ENCODE measurements at regions not wholly inside any gene's neighbourhood (a gene's known extent, or its start where the extent isn't known, plus 50 kb on each side); places are given as distances from the start of the nearest gene placed in this dataset.

DNA sequence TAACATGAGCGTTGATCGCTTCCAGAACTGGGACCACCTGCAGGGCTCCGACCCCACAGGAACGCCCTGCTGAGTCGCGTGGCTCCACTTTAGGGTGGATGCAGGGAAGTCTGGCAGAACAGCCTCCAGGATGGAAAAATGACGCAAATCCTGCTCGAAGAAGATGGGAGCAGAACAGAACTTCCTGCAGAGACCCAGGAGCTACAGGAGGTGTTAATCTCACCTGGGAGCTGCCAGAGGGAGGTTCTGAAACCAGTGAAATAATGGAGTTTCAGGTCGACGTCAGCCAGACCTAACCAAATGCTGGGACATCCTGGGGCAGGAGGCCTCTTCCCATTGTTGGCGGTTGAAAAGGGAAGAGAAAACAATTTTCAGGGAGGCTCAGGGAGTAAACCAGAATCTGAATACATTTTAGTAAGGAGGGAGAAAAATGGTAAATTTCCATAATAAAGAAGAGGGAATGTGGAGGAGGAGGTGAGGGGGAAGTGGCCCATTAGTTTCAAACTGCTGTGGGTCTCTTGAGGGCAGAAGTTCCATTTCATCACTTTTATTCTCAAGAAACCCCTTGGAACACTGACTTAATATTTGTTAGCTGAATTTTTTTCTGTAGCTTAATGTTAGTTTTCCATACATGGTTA lies 558.4 kb upstream of the CDH4 start:
- CTCF ChIA-PET = no interaction called here
- H3K27ac ChIP-seq (ENCODE audit: low read length) = no peak overlapping the region

DNA sequence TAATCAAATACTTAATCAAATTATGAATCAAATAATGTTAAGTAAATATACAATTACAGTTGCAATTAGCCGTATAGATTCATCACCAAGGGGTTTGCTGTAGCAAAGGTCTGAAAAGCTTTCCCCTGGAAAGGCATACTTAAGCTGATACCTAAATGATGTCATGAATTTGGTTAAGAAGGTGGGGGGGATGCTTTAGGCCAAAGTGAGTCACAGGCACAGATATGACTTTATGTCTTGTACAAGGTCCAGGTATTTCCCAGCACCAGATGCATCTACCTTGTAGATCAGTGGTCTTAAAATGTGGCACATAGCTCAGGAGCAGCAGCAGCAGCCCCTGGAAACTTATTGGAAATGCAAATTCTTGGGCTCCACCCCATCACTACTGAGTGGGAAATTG lies 557.3 kb upstream of the CDH4 start:
- Histone ChIP-seq H3K4me3 (ENCODE audit: low read depth in 2 of 2, low read length in 2 of 2) (no peak overlapping the region), H3K4me1 (ENCODE audit: control insufficient read depth, insufficient read depth, low read length) (no peaks in the 10 kb centered on the region), H3K36me3 (ENCODE audit: control insufficient read depth, insufficient read depth, low read length) (no peaks in the 10 kb centered on the region), H3K27ac (ENCODE audit: low read length) (no peak overlapping the region), H3K27me3 (ENCODE audit: control insufficient read depth, insufficient read depth, low read length) (no peaks in the 10 kb centered on the region), H3K9me3 (ENCODE audit: control insufficient read depth, insufficient read depth, low read depth, low read length) (no peaks in the 10 kb centered on the region)
- ChIA-PET POLR2A (no interaction called here), CTCF (no interaction called here)
- no peak for DNase-seq (ENCODE audit: low read depth, low spot score)
- ATAC-seq = no peak
- in situ Hi-C loops (cut with HindIII; ENCODE audit: low pct_unique_long_range_greater_than_20kb, low sequenced_read_pairs) = no loop called here
- intact Hi-C loops (cut with micrococcal nuclease; ENCODE audit: unreplicated experiment) = no loop called here
- BruUV-seq (replicated peaks) = no TSS peak
- TF ChIP-seq, protein P1, sequence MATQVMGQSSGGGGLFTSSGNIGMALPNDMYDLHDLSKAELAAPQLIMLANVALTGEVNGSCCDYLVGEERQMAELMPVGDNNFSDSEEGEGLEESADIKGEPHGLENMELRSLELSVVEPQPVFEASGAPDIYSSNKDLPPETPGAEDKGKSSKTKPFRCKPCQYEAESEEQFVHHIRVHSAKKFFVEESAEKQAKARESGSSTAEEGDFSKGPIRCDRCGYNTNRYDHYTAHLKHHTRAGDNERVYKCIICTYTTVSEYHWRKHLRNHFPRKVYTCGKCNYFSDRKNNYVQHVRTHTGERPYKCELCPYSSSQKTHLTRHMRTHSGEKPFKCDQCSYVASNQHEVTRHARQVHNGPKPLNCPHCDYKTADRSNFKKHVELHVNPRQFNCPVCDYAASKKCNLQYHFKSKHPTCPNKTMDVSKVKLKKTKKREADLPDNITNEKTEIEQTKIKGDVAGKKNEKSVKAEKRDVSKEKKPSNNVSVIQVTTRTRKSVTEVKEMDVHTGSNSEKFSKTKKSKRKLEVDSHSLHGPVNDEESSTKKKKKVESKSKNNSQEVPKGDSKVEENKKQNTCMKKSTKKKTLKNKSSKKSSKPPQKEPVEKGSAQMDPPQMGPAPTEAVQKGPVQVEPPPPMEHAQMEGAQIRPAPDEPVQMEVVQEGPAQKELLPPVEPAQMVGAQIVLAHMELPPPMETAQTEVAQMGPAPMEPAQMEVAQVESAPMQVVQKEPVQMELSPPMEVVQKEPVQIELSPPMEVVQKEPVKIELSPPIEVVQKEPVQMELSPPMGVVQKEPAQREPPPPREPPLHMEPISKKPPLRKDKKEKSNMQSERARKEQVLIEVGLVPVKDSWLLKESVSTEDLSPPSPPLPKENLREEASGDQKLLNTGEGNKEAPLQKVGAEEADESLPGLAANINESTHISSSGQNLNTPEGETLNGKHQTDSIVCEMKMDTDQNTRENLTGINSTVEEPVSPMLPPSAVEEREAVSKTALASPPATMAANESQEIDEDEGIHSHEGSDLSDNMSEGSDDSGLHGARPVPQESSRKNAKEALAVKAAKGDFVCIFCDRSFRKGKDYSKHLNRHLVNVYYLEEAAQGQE (IDR thresholded peaks at IDR 0.05; ENCODE audit: insufficient read depth in 1 of 2, low read depth in 2 of 2, low read length in 1 of 2) = no peak
- TF ChIP-seq CTCF (IDR thresholded peaks at IDR 0.05) = no peak
- TF ChIP-seq TCF7L2 (IDR thresholded peaks at IDR 0.05; ENCODE audit: low read depth, low read length) = no peak
- TF ChIP-seq POLR2AphosphoS5 (IDR thresholded peaks at IDR 0.05; ENCODE audit: low read depth, low read length) = no peak
- TF ChIP-seq SIN3A (IDR thresholded peaks at IDR 0.05; ENCODE audit: borderline replicate concordance, insufficient read depth, low read depth, low read length) = no peak

More for the DNA sequence above, 558.4 kb upstream of the CDH4 start:
- Histone ChIP-seq H3K4me3 (ENCODE audit: low read depth in 2 of 2, low read length in 2 of 2) (no peak overlapping the region), H3K4me1 (ENCODE audit: control insufficient read depth, insufficient read depth, low read length) (no peaks in the 10 kb centered on the region), H3K27me3 (ENCODE audit: control insufficient read depth, insufficient read depth, low read length) (no peaks in the 10 kb centered on the region), H3K9me3 (ENCODE audit: control insufficient read depth, insufficient read depth, low read depth, low read length) (no peaks in the 10 kb centered on the region), H3K36me3 (ENCODE audit: control insufficient read depth, insufficient read depth, low read length) (no peaks in the 10 kb centered on the region)
- intact Hi-C loops (cut with micrococcal nuclease; ENCODE audit: unreplicated experiment) = no loop called here
- in situ Hi-C loops (cut with HindIII; ENCODE audit: low pct_unique_long_range_greater_than_20kb, low sequenced_read_pairs) = no loop called here
- TF ChIP-seq, protein P1 (IDR thresholded peaks at IDR 0.05; ENCODE audit: insufficient read depth in 1 of 2, low read depth in 2 of 2, low read length in 1 of 2) = no peak
- TF ChIP-seq SIN3A (IDR thresholded peaks at IDR 0.05; ENCODE audit: borderline replicate concordance, insufficient read depth, low read depth, low read length) (no peak), TCF7L2 (IDR thresholded peaks at IDR 0.05; ENCODE audit: low read depth, low read length) (no peak), CTCF (IDR thresholded peaks at IDR 0.05) (no peak), POLR2AphosphoS5 (IDR thresholded peaks at IDR 0.05; ENCODE audit: low read depth, low read length) (no peak)
- DNase-seq (ENCODE audit: low read depth, low spot score) = no peak
- BruUV-seq (replicated peaks) = no TSS peak
- no peak for ATAC-seq
- POLR2A ChIA-PET = no interaction called here

Data from Panc1 (cell line).